K562 (cell line): ENCODE measurements at regions not wholly inside any gene's neighbourhood (a gene's known extent, or its start where the extent isn't known, plus 50 kb on each side); places are given as distances from the start of the nearest gene placed in this dataset.

Experiments used
- KDM4B ChIP-seq, 2 experiments: fragments of 450-650 bp in 1 of 2; sonication (generic) in 1 of 2; IDR thresholded peaks; 2 replicates each; pipeline ENCODE4 v1.6.1; 2016 to 2017; ENCODE audit warnings: borderline replicate concordance in 2 of 2, antibody characterized with exemption in 1 of 2, low read depth in 1 of 2, mild to moderate bottlenecking in 1 of 2
- MGA ChIP-seq: fragments of 450-650 bp; IDR thresholded peaks from 2 replicates; pipeline ENCODE4 v1.6.1; 2016; ENCODE audit warnings: mild to moderate bottlenecking, moderate library complexity
- NFRKB ChIP-seq: fragments of 450-650 bp; IDR thresholded peaks from 2 replicates; pipeline ENCODE4 v1.6.1; 2016; ENCODE audit warnings: low read depth
- NR1H2 ChIP-seq: sonication (generic); formaldehyde crosslinking; IDR thresholded peaks from 2 replicates; pipeline ENCODE4 v1.4.0; 2020; ENCODE audit warnings: mild to moderate bottlenecking, missing genetic modification reagents
- PBX2 ChIP-seq, 2 experiments: IDR thresholded peaks in 1 of 2; conservative IDR thresholded peaks in 1 of 2; 2 replicates each; pipeline ENCODE4 v1.6.1; 2016; ENCODE audit warnings: low read depth in 2 of 2, mild to moderate bottlenecking in 1 of 2, missing compliant biosample characterization in 1 of 2, missing genetic modification characterization in 1 of 2, moderate library complexity in 1 of 2
- PCBP1 ChIP-seq: fragments of 200-400 bp; formaldehyde crosslinking; IDR thresholded peaks from 2 replicates; pipeline ENCODE4 v1.6.1; 2018; ENCODE audit warnings: mild to moderate bottlenecking, low read depth, low read length; ENCODE audit not compliant: poor library complexity, severe bottlenecking
- PHF20 ChIP-seq: fragments of 450-650 bp; IDR thresholded peaks from 2 replicates; pipeline ENCODE4 v1.6.1; 2018; ENCODE audit not compliant: partially characterized antibody
- PTRF ChIP-seq: fragments of 450-650 bp; IDR thresholded peaks from 2 replicates; pipeline ENCODE4 v1.6.1; 2016; ENCODE audit warnings: mild to moderate bottlenecking, missing genetic modification characterization, missing compliant biosample characterization
- SMARCB1 ChIP-seq: IDR thresholded peaks from 2 replicates; pipeline ENCODE4 v1.6.1; 2011; ENCODE audit warnings: improper control_type of control experiment, low read depth; ENCODE audit not compliant: insufficient read length
- STAT5B ChIP-seq: fragments of 250-450 bp; sonication (Bioruptor Pico); IDR thresholded peaks from 2 replicates; pipeline ENCODE4 v1.8.0; 2021; ENCODE audit warnings: mild to moderate bottlenecking, inconsistent platforms
- TEAD4 ChIP-seq, 2 experiments: sonication (generic) in 1 of 2; formaldehyde crosslinking in 1 of 2; IDR thresholded peaks; 2 replicates each; pipeline versions ENCODE4 v1.6.1 to v1.8.0; 2012 to 2022; ENCODE audit warnings: borderline replicate concordance in 1 of 2, inconsistent platforms in 1 of 2, low read length in 1 of 2, mild to moderate bottlenecking in 1 of 2, missing genetic modification reagents in 1 of 2
- ZBTB12 ChIP-seq: fragments of 250-450 bp; sonication (Bioruptor Pico); IDR thresholded peaks from 2 replicates; pipeline ENCODE4 v1.4.0; 2020
- ZNF3 ChIP-seq: fragments of 250-450 bp; sonication (Bioruptor Pico); IDR thresholded peaks from 2 replicates; pipeline ENCODE4 v1.5.0; 2021; ENCODE audit warnings: mild to moderate bottlenecking, moderate library complexity

GRCh38 chr21:35395728-35396127 is 346.6 kb upstream of the RUNX1 start (continued):
- TF ChIP-seq PBX2 (CRISPR knock-in tag; IDR thresholded peaks at IDR 0.05; ENCODE audit: low read depth) (no peak), PBX2 (tag; conservative IDR thresholded peaks at IDR 0.05; ENCODE audit: low read depth) (peak; percentile 55), TEAD4 (IDR thresholded peaks at IDR 0.05; ENCODE audit: low read length) (no peak), TEAD4 (CRISPR knock-in tag; IDR thresholded peaks at IDR 0.05; ENCODE audit: borderline replicate concordance) (no peak), MGA (no peak), ZNF3 (CRISPR knock-in tag) (no peak), NFRKB (no peak), STAT5B (no peak), PHF20 (no peak), SMARCB1 (no peak), KDM4B (IDR thresholded peaks at IDR 0.05; ENCODE audit: borderline replicate concordance in 2 of 2, low read depth in 1 of 2) (no peak), ZBTB12 (CRISPR knock-in tag) (no peak), PCBP1 (no peak), NR1H2 (CRISPR knock-in tag) (no peak), PTRF (tag) (no peak)
